Thyroid gland (tissue), 4 donors: ENCODE measurements at regions not wholly inside any gene's neighbourhood (a gene's known extent, or its start where the extent isn't known, plus 50 kb on each side); places are given as distances from the start of the nearest gene placed in this dataset.
"Not testable (repeated sequence)": the region's sequence is repeated elsewhere in the genome, so short reads cannot be mapped to it uniquely, and the experiment has no call there.

Experiments
- DNase-seq, 2 donors: peaks; one replicate each; pipeline ENCODE4 v3.0.0-alpha.2; 2019
- H3K27ac ChIP-seq, 3 donors: fragments of 200-600 bp; sonication (generic); 1 replicate in 2 of 3; 2 replicates in 1 of 3; pipeline ENCODE4 v1.5.1; 2016 to 2019; ENCODE audit warnings: mild to moderate bottlenecking in 1 of 3, moderate library complexity in 1 of 3
- H3K27me3 ChIP-seq: fragments of 200-600 bp; sonication (generic); one replicate; pipeline ENCODE4 v1.5.1; 2019
- H3K36me3 ChIP-seq, 2 donors: fragments of 200-600 bp; sonication (generic); one replicate each; pipeline ENCODE4 v1.5.1; 2016 to 2019
- H3K4me1 ChIP-seq, 2 donors: fragments of 200-600 bp; sonication (generic); one replicate each; pipeline ENCODE4 v1.5.1; 2017 to 2019
- H3K4me3 ChIP-seq, 3 donors: fragments of 200-600 bp; sonication (generic); replicated peaks in 1 of 3; 1 replicate in 2 of 3; 2 replicates in 1 of 3; pipeline ENCODE4 v1.5.1; 2016; ENCODE audit warnings: mild to moderate bottlenecking in 1 of 3
- H3K9me3 ChIP-seq: fragments of 200-600 bp; sonication (generic); one replicate; pipeline ENCODE4 v1.5.1; 2017
- POLR2A ChIP-seq, 2 donors: fragments of 450-650 bp; IDR thresholded peaks; one replicate each; pipeline ENCODE4 v1.6.1; 2017; ENCODE audit warnings: antibody characterized with exemption in 2 of 2, mild to moderate bottlenecking in 2 of 2, moderate library complexity in 1 of 2
- whole genome bisulfite sequencing, 2 donors: methylation state at CpG; one replicate each; pipeline ENCODE4 v1.1.5; 2017; 5-methylcytosine and 5-hydroxymethylcytosine counted together
- intact Hi-C: fragments of 100-400 bp; cut with DNase I; formaldehyde crosslinking; loops from one replicate; pipeline ENCODE4 v1.15.1; 2023
- TF ChIP-seq, protein P1 (sequence below), 6 experiments: fragments of 200-600 bp in 3 of 6; fragments of 450-650 bp in 3 of 6; sonication (generic) in 3 of 6; IDR thresholded peaks; one replicate each; pipeline ENCODE4 v1.5.1; 2016 to 2019; ENCODE audit warnings: antibody characterized with exemption in 6 of 6, mild to moderate bottlenecking in 2 of 6, inconsistent platforms in 1 of 6, moderate library complexity in 1 of 6

DNA sequence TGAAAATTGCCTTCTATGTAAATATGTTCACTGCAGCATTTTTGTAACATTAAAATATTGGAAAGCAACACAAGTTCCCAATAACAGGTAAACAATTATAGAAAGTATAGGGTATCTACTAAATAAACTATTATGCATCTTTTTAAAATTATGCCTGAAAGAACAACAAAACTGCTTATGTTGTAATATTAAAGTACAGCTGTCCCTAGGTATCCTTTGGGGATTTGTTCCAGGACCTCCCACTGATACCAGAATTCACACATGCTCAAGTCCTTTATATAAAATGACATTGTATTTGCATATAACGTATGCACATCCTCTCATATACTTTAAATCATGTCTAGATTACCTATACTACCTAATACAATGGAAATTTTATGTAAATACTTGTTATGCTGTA is 121.8 kb upstream of the TNFSF4 start:
- no peak overlapping the region for H3K4me3 ChIP-seq
- no peaks in the 10 kb centered on the region for H3K4me1 ChIP-seq
- no peaks in the 10 kb centered on the region for H3K27me3 ChIP-seq
- intact Hi-C loops, result no loop called here
- no peak for DNase-seq
- H3K36me3 ChIP-seq, result no peaks in the 10 kb centered on the region
- TF ChIP-seq POLR2A (IDR thresholded peaks at IDR 0.05), result no peak
- TF ChIP-seq, protein P1, sequence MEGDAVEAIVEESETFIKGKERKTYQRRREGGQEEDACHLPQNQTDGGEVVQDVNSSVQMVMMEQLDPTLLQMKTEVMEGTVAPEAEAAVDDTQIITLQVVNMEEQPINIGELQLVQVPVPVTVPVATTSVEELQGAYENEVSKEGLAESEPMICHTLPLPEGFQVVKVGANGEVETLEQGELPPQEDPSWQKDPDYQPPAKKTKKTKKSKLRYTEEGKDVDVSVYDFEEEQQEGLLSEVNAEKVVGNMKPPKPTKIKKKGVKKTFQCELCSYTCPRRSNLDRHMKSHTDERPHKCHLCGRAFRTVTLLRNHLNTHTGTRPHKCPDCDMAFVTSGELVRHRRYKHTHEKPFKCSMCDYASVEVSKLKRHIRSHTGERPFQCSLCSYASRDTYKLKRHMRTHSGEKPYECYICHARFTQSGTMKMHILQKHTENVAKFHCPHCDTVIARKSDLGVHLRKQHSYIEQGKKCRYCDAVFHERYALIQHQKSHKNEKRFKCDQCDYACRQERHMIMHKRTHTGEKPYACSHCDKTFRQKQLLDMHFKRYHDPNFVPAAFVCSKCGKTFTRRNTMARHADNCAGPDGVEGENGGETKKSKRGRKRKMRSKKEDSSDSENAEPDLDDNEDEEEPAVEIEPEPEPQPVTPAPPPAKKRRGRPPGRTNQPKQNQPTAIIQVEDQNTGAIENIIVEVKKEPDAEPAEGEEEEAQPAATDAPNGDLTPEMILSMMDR (IDR thresholded peaks at IDR 0.05), result no peak
- no peaks in the 10 kb centered on the region for H3K9me3 ChIP-seq
- 82 to 94% methylated on average over 1 of the region's 1 CpG for WGBS, 2 donors
- H3K27ac ChIP-seq, result no peak overlapping the region

DNA sequence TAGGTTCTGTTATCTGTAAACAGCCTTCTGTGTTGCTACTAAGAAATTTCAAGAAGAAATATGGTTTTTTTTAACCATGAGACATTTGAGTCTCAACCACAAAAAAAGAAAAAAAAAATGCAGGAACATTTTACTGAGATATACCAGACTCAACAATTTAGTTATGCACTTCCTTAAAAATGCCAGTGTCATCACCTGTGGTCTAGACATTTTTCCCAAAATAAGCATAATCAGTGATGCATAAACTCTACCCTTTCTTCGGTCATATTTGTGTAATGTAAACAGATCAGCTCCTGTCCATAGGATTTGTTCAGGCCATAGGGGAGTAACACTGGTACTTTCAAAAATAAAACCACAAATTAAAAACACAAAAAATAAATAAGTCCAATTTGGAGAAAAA is 122.6 kb upstream of the TNFSF4 start:
- intact Hi-C loops, result no loop called here
- Histone ChIP-seq H3K4me3 (no peak overlapping the region), H3K36me3 (no peaks in the 10 kb centered on the region), H3K27ac (no peak overlapping the region), H3K4me1 (no peaks in the 10 kb centered on the region), H3K9me3 (no peaks in the 10 kb centered on the region), H3K27me3 (no peaks in the 10 kb centered on the region)
- WGBS, 2 donors, result 54 to 58% methylated on average over 1 of the region's 1 CpG
- no peak for DNase-seq
- TF ChIP-seq, protein P1 (IDR thresholded peaks at IDR 0.05), result no peak
- no peak for TF ChIP-seq POLR2A (IDR thresholded peaks at IDR 0.05)

DNA sequence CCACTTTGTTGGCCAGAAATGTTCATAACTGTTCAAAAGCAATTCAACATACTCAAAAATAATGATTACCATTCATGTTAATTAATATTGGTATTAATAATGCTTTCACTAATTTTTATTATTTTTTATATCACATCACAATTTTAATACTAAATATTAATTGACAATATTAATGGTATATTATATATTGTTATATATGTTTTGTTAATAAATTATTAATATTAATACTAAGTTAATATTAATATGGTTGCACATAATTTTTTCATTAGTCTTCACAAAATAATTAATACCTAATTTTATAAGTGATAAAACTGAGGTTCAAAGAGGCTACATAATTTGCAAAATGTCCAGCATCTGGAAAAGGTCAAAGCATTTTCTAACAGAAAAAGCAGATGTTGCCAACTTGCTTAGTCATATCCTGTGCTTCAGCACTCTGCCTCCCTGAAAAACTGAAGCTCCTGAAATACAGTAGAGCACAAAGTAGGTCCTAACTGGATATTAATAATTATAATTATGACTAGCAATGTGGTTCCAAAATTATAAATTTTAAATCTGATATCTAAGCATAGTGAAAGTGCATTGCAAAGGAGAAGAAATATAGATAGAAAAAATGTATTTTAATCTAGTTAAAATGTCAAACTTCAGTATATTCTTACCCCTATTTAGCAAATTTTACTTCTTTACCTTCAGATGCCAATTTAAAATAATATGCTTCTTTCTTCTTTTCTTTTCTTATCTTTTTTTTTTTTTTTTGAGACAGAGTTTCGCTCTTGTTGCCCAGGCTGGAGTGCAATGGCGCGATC is 123.2 kb upstream of the TNFSF4 start:
- WGBS, 2 donors, result 93 to 98% methylated on average over 3 of the region's 3 CpGs
- intact Hi-C loops, result no loop called here
- DNase-seq, result no peak
- no peaks in the 10 kb centered on the region for H3K9me3 ChIP-seq
- H3K27me3 ChIP-seq, result no peaks in the 10 kb centered on the region
- H3K4me1 ChIP-seq, result no peaks in the 10 kb centered on the region
- no peaks in the 10 kb centered on the region for H3K36me3 ChIP-seq
- no peak overlapping the region for H3K27ac ChIP-seq
- no peak for TF ChIP-seq POLR2A (IDR thresholded peaks at IDR 0.05)
- TF ChIP-seq, protein P1 (IDR thresholded peaks at IDR 0.05), result no peak
- H3K4me3 ChIP-seq, result no peak overlapping the region

DNA sequence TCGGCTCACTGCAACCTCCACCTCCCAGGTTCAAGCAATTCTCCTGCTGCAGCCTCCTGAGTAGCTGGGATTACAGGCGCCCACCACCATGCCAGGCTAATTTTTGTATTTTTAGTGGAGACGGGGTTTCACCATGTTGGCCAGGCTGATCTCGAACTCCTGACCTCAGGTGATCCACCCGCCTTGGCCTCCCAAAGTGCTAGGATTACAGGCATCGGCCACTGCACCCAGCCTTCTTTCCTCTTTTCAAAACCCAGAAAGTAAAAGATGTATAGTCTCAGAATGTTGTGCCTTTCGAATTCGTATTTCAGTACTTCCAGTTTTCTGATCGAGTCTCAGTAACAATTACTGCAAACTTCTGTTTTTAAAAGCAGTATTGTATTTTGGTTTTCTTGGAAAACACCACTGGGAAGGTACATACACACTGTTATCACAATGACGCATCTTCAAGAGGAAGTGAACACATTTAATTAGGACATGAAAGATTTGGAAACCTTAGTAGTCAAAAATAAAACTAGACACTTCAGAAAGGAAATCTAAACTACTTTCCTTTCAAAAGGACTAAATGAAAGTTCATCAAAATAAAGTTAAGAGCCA is 123.9 kb upstream of the TNFSF4 start:
- H3K36me3 ChIP-seq, H3K27ac ChIP-seq, H3K4me1 ChIP-seq, H3K4me3 ChIP-seq, H3K27me3 ChIP-seq, DNase-seq, intact Hi-C loops, H3K9me3 ChIP-seq: not testable (repeated sequence)
- WGBS, 2 donors, result 79 to 86% methylated on average over 10 of the region's 10 CpGs

DNA sequence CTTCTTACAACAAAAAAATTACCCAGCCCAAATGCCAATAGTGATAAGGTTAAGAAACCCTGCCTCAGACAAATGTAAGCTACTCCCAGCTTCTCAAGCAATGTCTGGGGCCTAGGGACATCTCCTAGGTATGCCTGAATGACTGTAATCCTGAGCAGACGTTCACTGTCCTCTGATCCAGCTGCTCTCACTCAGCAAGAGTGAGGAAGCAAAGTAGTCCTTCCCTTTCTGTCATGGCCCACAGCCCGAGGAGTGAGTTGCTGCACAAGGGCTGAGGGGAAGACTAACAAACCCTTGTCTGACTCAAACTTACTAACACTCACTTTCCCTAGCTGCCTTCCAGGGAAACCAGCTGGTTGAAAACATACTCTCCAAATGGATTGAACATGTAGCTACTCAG is 124.9 kb upstream of the TNFSF4 start:
- no peak overlapping the region for H3K27ac ChIP-seq
- H3K4me3 ChIP-seq, result no peak overlapping the region
- no peak for DNase-seq
- no peak for TF ChIP-seq POLR2A (IDR thresholded peaks at IDR 0.05)
- TF ChIP-seq, protein P1 (IDR thresholded peaks at IDR 0.05), result no peak
- H3K4me1 ChIP-seq, result no peaks in the 10 kb centered on the region
- intact Hi-C loops, result no loop called here
- no peaks in the 10 kb centered on the region for H3K9me3 ChIP-seq
- WGBS, 2 donors, result 47 to 57% methylated on average over 2 of the region's 2 CpGs
- no peaks in the 10 kb centered on the region for H3K36me3 ChIP-seq
- H3K27me3 ChIP-seq, result no peaks in the 10 kb centered on the region
